ENCODE measurements at regions not wholly inside any gene's neighbourhood (a gene's known extent, or its start where the extent isn't known, plus 50 kb on each side); places are given as distances from the start of the nearest gene placed in this dataset.

DNA sequence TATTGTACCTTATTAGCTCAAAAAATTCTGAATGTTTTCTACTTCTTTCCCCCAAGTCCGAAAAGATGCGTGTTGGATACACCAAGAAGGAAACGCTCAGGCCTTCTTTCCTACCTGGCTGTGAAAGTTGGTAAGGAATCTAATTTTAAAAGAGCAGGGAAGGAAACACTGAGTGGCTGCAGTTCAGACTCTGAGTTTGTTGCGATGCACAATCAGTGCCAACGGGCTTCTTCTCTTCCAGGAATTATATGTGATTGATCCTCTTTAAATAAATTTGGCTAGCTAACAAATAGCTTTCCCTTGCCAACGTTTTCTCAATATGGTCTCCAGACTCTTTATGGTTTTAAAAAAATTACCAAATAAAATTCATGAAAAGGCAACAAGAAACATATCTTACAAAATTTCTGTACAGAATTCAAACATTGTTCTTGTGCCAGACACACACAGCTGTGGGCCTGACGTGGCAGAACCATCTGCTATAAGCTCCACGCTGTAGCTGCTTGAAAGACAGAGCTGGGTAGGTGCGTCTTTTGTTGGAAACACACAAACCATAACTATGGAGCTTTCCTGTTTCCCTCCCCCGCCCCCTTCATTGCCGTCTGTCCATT is 493.1 kb downstream of the ZNF608 start:
- DNase-seq, result no peak

GRCh38 chr5:124252747-124253146 is 493.7 kb downstream of the ZNF608 start:
- DNase-seq, result no peak

GRCh38 chr5:124252191-124252638 is 494.2 kb downstream of the ZNF608 start:
- DNase-seq, result no peak

GRCh38 chr5:124245276-124245675 is 501.2 kb downstream of the ZNF608 start:
- no peak for DNase-seq

DNA sequence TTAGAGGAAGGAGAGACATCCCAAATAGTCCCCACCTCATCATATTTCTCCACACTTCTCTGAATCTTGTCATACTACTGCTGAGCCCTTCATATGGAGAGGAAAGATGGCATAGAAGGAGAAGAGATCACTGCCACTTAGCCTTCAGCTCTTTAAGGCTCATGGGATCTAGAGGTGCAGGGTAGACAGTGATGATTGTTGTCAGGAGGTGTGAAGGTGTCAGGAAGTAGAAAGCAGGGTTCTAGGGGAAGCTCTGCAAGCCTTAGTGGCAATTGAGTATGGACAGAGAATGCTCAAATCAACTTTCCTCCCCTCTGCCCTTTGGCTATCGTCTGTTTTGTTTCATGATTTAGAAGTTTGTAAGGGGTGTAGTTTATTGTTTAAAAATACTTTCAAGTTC is 505.7 kb downstream of the ZNF608 start:
- no peak for DNase-seq

DNA sequence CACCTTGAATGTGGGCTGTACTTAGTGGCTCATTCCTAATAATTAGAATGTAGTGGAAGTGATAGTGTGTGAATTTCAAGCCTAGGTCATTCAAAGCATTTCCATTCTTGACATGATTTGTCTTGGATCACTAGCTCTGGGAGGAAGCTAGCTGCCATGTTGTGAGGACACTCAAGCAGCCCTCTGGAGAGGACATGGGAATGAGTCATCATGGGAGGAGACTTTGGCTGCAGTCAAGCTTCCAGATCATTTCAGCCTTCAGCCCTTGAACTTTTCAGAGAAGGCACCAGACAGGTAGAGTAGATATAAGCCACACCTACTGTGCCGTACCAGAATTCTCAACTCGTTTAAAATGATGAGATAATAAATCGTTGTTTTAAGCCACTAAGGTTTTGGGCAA is 506.9 kb downstream of the ZNF608 start:
- no peak for DNase-seq

- DNase-seq, result no peak
Measured at GRCh38 chr5:124238350-124238749, 508.1 kb downstream of the ZNF608 start.

- no peak for DNase-seq
Measured at GRCh38 chr5:124237206-124237695, 509.2 kb downstream of the ZNF608 start.

DNA sequence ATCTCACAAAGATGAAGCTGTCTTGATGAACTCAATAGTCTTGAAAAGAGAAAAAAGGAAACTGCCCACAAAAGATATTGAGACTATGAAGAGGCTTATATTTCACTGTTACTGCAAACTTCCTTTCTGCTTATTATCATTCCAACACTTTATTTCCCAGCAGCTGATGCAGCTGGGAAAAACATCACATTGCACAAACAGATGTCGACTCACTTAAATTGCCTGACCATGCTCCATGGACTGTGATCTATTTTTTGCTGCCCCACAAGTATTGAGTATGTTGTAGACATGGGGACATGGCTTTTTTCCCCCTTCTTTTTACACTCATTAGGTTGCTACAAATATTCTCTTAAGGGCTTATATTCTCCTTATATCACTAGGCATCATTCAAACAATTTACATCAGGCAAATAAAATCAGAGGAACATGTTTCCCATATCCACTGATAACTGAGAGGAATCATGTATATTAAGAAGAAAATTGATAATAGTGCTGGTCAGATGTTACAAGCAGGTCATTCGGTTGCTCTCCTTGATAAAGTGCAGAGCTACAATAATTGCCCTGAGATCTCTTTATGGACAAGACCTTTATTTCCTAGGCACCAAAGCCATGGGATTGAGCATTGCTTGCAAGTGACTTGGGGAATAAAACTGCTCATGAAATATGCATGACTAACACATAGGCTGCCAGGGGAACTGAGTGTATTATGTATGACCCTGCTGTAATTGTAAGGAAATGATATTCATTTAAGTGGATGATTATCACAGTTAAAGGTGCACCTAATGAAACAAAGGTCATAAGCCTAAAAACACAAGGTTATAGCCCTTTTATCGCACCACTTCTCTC is 509.9 kb downstream of the ZNF608 start:
- DNase-seq, result no peak

GRCh38 chr5:124235576-124235975 is 510.9 kb downstream of the ZNF608 start:
- DNase-seq, result no peak

- no peak for DNase-seq
Measured at GRCh38 chr5:124234770-124235562, 511.5 kb downstream of the ZNF608 start.

DNA sequence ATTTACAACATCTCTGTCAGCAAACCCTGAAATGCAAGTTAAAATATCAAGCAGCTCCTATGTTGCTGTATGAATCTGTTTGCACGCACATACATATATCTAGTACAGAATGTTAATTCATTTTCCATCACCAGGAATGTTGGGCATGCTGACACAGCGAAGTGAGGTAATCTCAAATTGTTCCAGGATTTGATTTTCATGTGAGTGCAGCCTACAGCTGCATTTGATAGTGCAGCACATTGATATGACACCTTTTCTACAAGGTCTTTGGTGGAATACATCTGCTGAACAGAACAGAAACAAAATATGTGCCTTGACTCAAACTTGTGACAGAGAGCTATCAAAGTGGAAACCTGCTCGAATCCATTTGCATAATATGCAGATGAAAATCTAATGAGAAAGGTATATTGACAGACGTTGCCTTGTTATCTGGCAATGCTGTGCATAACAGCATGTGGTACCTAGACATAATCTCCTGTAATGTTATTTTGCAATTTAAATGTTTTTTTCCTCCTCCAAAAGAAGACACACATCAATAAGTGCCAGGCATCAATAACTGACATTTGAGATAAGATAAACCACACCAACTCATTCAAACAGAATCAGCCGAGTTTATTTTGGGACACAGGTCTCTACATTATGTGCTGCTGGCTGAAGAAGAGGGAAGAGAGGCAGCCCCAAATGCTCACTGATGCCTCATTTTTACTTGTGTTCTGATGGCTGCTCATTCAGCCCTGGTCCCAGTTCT is 512.2 kb downstream of the ZNF608 start:
- DNase-seq, result no peak

DNA sequence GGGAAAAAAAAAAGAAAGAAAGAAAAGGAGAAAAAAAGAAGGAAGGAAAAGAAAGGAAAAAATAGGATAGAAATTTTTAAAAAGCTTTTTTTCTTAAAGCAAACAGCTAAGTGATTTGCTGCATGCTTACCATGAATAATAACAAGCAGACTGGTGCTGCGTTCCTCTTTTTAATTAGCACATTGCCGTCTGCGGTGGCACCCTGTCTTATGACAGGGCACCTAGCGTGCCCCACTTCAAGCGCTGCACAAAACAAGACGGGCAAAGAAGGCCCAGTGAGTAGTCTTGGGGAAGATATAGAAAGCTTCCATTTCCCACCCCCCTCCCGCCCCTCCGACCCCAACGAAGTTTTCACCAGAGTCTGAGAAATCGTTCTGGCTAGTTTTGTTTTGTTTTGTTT is 513.9 kb downstream of the ZNF608 start:
- DNase-seq, result no peak

- DNase-seq, result no peak
Measured at GRCh38 chr5:124231802-124232201, 514.6 kb downstream of the ZNF608 start.

- no peak for DNase-seq
Measured at GRCh38 chr5:124231230-124231629, 515.2 kb downstream of the ZNF608 start.

GRCh38 chr5:124230456-124230855 is 516.0 kb downstream of the ZNF608 start:
- DNase-seq, result no peak

GRCh38 chr5:124229352-124229751 is 517.1 kb downstream of the ZNF608 start:
- no peak for DNase-seq

DNA sequence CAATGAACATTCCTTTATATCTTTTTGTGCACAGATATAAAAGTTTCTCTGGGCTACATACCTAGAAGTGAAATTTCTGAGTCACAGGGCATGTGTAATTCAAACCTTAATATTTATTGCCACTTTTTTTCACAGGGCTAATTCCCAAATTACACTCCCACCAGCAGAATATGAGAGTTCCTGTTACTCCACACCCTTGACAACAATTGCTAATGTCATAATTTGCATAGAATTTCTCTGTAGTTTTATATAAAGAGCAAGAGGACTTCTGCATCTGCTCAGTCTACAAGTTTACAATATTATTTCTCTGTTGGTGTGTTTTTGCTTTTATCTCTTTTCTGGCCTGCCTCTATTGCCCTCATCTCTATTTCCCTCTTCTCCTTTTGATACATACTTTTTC is 518.5 kb downstream of the ZNF608 start:
- no peak for DNase-seq

DNA sequence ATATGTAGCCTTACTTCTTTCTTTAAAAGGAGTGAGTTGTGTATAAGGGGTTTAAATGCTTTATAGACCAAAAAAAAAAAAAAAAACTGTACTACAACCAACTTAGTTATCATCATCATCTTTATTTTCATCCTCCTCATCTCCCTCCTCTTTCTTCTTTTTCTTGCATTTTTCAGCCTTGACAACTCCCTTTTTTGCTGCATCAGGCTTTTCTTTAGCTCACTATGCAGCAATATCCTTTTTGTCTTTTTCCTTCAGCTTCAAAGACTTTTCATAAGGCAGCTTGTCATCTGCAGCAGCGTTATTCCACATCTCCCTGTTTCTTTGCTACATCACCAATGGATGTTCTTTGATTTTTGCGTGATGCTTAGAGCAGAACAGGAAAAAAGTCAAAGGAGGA is 526.0 kb downstream of the ZNF608 start:
- no peak for DNase-seq

DNA sequence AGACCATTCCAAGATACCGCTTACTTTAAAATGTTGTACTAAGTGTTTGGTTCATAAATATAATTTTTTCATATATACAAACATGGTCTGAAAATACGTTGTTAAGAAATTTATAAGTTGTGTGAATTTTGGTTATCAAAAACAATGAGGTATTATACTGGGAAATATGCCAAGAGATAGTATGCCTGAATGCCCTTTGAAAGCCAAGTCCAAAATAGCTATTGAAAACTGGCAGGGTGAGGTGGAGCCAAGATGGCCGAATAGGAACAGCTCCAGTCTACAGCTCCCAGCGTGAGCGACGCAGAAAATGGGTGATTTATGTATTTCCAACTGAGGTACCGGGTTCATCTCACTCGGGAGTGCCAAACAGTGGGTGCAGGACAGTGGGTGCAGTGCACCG is 533.5 kb downstream of the ZNF608 start:
- DNase-seq, result no peak

DNA sequence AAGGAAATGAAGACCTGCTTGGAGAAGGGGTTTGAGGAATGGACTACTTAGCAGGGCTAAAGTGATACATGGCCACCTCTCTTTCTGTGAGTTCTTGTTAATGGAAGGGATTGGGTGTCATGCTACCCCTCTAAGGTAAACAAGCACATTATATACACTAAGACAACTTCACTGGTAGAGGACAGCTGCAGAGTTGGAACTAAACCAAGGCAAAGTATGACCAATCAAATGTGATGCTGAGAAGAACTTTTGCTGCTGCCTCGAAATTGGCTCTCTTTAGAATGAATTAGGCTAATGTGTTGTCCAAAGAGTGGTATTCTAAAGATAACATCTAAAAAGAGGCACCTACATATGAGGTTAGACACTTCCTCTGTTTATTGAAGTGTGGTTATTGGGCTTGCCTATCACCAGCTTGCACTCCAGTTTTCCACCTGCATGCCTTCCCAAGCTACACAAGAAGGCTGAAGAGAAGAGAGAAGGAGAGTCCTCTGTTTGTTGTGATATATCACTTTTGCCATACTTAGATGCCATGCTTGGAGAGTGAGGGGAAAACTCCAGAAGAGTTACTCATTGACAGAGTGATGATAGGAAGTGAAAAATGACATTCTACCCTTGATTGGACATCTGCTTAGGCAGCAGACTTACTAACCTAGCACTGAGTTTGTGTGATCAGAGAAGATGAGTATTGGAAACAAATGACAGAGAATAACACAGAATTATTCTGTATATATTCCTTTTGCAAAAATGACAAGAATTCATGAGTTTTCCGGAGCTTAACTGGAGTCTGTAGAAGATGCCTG is 536.1 kb downstream of the ZNF608 start:
- DNase-seq, result no peak

DNA sequence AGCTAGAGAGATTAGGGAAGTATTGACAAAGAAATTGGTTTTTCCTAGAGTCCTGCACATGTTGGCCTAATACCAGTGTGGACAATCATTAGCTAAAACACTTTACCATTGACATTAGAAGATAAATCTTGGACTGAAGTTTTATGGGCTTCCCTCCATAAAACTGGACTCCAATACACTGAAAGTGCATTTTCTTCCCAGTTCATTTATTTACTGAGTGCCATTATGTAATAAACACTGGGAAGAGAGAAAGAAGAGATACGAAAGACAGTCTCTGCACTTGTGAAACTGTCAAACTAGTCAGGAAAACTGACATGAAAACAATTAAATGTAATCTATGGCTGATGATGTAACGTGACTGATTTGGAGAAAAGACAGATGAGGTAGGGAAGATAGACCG is 539.3 kb downstream of the ZNF608 start:
- DNase-seq, result no peak
